ENCODE measurements at regions not wholly inside any gene's neighbourhood (a gene's known extent, or its start where the extent isn't known, plus 50 kb on each side); places are given as distances from the start of the nearest gene placed in this dataset.

GRCh38 chr9:31700252-31701045 is 684.0 kb upstream of the ACO1 start:
- TF ChIP-seq SUZ12 (IDR thresholded peaks at IDR 0.05; ENCODE audit: extremely low read depth, insufficient read depth, insufficient read length) (no peak), ZNF274 (IDR thresholded peaks at IDR 0.05; ENCODE audit: low read depth, low read length) (no peak)

Measured in NT2/D1 (cell line).